HL-60 (cell line): ENCODE measurements at regions not wholly inside any gene's neighbourhood (a gene's known extent, or its start where the extent isn't known, plus 50 kb on each side); places are given as distances from the start of the nearest gene placed in this dataset.

Source experiments
- TF ChIP-seq, protein P1 (sequence below): IDR thresholded peaks from one replicate; pipeline ENCODE4 v1.5.1; 2011; ENCODE audit warnings: low read length, control low read depth, inconsistent platforms; ENCODE audit not compliant: insufficient read depth
- TF ChIP-seq, protein P2 (sequence below): IDR thresholded peaks from 2 replicates; pipeline ENCODE4 v1.6.1; 2012; ENCODE audit warnings: low read depth; ENCODE audit not compliant: insufficient replicate concordance

DNA sequence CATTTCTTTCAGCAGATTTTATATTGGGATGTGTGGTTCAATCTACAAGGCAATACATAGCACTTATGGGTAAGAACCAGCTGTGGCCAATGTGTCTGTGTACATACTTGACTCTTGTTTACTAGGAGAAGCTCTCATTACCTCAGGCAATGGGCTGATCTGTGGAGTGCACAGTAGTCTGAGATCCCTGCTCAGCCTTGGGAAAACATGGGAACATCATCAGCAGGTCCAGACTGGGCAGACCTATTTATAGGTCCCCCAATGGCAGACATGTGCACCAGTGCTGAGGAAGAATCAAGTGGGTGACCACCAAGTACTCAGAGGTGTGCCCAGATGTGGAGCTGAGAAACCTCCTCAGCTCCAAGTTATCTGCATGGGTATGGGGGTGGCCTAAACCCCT, 349.7 kb downstream of the KIF20B start:
- TF ChIP-seq, protein P1, sequence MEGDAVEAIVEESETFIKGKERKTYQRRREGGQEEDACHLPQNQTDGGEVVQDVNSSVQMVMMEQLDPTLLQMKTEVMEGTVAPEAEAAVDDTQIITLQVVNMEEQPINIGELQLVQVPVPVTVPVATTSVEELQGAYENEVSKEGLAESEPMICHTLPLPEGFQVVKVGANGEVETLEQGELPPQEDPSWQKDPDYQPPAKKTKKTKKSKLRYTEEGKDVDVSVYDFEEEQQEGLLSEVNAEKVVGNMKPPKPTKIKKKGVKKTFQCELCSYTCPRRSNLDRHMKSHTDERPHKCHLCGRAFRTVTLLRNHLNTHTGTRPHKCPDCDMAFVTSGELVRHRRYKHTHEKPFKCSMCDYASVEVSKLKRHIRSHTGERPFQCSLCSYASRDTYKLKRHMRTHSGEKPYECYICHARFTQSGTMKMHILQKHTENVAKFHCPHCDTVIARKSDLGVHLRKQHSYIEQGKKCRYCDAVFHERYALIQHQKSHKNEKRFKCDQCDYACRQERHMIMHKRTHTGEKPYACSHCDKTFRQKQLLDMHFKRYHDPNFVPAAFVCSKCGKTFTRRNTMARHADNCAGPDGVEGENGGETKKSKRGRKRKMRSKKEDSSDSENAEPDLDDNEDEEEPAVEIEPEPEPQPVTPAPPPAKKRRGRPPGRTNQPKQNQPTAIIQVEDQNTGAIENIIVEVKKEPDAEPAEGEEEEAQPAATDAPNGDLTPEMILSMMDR: no peak
- TF ChIP-seq, protein P2, sequence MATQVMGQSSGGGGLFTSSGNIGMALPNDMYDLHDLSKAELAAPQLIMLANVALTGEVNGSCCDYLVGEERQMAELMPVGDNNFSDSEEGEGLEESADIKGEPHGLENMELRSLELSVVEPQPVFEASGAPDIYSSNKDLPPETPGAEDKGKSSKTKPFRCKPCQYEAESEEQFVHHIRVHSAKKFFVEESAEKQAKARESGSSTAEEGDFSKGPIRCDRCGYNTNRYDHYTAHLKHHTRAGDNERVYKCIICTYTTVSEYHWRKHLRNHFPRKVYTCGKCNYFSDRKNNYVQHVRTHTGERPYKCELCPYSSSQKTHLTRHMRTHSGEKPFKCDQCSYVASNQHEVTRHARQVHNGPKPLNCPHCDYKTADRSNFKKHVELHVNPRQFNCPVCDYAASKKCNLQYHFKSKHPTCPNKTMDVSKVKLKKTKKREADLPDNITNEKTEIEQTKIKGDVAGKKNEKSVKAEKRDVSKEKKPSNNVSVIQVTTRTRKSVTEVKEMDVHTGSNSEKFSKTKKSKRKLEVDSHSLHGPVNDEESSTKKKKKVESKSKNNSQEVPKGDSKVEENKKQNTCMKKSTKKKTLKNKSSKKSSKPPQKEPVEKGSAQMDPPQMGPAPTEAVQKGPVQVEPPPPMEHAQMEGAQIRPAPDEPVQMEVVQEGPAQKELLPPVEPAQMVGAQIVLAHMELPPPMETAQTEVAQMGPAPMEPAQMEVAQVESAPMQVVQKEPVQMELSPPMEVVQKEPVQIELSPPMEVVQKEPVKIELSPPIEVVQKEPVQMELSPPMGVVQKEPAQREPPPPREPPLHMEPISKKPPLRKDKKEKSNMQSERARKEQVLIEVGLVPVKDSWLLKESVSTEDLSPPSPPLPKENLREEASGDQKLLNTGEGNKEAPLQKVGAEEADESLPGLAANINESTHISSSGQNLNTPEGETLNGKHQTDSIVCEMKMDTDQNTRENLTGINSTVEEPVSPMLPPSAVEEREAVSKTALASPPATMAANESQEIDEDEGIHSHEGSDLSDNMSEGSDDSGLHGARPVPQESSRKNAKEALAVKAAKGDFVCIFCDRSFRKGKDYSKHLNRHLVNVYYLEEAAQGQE: no peak
